GM21619 (cell line): ENCODE measurements at regions not wholly inside any gene's neighbourhood (a gene's known extent, or its start where the extent isn't known, plus 50 kb on each side); places are given as distances from the start of the nearest gene placed in this dataset.

Experiments used
- ATAC-seq: cut with Tn5 transposase; IDR thresholded peaks from one replicate; pipeline ENCODE4 v1.9.1; 2021; ENCODE audit not compliant: unreplicated experiment

GRCh38 chr5:105963696-105964255, 1707.0 kb downstream of the EFNA5 start:
- ATAC-seq, result no peak

- ATAC-seq, result no peak
Measured at GRCh38 chr5:105961572-105961971, 1709.2 kb downstream of the EFNA5 start.

DNA sequence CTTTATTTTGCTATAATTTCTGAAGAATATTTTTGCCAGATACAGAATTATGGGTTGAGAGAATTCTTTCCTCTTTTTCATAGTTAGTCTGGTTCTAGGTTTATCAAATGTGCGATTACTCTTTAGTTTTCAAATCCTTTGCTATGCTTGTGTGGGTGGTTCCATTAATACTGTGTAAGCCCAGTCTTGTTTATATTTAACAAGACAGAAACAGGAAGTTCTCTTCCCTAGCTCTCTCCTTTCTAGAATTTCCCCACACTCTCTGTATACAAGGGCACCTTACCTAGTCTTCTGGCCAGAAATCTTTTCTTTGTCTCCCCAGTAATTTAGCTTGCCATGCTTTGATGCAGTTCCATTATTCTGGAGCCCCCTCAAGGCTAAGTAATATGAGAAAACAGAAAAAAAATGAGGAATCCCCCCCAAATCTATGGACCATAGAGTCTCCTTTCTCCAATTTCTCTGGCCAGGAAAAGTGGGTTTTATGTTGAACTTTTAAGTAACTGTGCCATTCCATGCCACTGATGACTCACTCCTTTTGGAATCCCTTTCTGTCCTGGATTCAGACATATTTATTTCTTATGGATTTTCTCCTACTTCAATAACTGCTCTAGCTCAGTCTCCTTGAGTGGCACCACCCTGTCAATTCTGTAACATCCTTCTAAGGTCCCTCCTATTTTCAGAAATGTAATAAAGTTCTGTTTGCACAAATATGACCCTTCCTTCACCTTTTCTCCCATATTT, 1714.1 kb downstream of the EFNA5 start:
- ATAC-seq, result no peak

GRCh38 chr5:105954341-105954740, 1716.4 kb downstream of the EFNA5 start:
- no peak for ATAC-seq

DNA sequence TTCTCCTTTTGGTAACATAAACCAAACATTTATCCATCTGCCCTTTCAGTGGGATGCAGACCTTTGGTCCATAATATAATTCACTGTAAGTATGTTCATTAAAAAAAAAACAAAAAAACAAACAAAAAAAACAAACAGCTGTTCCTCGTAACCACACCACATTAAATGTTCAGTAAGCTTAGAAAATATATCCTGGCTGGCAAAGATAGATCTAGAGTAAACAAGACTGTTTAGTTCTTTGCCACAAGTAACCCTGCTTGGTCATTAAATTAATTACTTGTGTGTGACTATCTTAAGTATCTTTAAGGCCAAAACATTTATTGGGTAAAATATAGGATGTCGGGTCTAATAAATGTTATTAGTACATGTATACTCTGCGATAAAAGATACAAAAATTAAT, 1717.1 kb downstream of the EFNA5 start:
- no peak for ATAC-seq

DNA sequence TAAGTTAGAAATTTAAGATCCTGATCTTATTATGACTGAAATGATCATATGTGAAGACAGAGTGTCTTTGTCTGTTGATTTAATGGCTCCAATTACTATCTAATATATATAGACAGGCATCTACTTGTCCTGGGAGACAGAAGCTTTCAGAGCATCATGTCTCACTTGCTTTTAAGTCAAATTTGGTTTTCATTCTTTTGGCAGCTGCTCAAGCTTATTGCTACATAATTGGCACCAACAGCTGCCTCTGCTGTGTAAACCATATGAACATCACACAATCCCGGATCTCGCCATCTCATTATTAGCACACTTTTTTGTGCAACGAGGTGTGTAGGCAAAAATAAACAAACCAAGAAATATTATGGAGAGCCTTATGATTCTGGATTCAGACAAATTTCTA, 1717.9 kb downstream of the EFNA5 start:
- ATAC-seq, result no peak

- no peak for ATAC-seq
Measured at GRCh38 chr5:105947461-105947860, 1723.3 kb downstream of the EFNA5 start.

DNA sequence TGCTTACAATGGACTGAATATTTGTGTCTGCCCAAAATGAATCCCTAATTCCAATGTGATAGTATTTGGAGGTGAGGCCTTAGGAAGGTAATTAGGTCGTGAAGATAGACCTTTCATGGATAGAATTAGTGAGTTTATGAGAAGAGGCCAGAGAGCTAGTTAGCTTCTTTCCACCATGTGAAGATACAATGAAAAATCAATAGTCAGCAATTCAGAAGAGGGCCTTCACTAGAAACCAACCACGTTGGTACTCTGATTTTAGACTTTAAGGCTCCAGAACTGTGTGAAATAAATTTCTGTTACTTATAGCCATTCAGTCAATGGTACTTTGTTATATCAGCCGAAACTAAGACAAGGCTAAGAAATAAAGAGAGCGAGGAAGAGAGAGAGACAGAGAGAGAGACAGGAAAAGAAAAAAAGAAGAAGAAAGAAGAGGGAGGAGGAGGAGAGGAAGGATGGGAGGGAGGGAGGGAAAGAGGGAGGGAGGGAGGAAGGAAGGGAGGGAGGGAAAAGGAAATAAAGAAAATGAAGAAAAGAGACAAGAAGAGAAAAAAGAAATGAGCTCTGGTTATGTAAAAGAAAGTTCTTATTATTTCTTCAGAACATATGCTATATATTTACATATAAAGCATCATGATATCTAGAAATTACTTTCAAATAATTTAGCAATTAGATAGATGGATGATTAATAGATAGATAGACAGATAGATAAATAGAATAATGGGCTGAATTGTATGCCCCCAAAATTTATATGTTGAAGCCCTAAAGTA, 1725.3 kb downstream of the EFNA5 start:
- ATAC-seq, result no peak

GRCh38 chr5:105940181-105940580, 1730.6 kb downstream of the EFNA5 start:
- ATAC-seq, result no peak

DNA sequence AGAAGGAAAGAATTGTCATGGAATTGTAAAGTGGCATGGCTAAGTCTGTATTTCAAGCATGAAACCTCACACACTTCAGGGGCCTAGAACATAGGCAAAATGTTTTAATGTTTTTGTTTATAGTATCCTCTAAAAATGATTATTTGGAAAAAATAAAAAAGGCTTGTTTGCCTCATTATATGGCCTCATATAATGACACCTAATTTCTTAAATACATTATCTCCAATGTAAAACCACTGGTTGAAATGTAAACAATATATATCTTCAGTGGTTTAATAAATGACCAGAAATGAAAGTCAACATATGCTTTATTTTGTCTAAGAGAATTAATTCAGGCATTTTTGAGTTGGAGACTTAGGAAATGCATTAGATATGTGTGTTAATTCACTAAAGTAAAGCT, 1736.6 kb downstream of the EFNA5 start:
- ATAC-seq, result no peak

DNA sequence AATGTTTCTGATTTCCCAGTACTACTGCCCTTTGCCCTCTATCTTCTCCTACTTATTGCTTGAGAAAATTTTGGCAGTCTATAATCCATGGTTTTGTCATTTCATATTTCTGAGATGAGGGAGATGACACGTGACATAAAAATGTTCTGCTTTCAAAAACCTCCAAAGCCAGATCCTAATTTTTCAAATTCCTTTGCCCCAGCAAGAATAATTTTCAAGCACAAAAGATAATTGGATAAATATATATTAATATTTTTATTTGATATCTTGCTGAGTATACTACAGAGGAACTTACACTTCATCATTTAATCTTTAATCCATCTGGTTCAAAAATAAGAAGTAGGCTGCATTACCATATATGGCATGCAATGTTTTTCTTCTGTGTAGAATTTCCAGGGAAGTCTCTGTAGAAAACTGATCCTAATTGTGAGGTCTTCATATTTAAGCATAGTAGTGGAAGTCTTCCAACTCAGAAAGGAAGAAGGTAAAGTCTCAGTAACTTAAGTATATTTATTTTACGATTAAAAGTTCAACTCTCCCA, 1738.8 kb downstream of the EFNA5 start:
- ATAC-seq, result no peak

DNA sequence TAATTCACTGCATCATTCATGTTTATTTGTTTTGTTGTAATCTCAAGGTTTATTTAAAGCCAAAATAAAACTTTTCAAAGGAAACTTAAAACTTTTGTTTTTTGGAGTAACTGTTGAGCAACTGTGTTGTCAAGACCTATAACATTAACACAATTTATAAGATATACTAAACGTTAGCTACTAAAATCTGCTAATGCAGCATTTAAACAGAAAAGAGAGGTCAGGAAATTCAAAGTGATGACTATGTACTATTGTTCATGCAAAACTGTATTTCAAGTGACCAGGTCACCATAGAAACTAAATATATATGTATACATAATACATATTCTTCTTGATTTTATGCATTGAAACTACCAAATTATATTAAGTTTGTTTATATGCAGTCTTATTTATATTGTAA, 1740.9 kb downstream of the EFNA5 start:
- ATAC-seq, result no peak

DNA sequence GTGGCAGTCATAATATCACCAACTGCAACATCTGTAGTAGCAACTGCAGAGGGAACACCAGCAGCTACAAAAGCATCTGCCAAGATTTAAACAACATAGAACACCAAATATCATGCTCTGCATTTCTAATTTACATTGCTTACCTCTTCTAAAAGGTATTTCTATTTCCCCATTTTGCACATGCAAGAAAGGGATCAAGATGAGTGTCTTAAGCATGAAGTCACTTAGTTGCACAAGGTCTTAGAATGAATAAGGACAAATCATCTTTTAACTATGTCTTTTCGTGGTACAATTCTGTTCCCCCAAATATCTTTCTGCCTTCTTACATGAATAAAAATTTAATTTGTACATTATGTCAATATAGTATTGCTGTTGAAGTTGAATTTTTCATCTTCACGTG, 1746.4 kb downstream of the EFNA5 start:
- ATAC-seq, result no peak

GRCh38 chr5:105922574-105922973, 1748.2 kb downstream of the EFNA5 start:
- no peak for ATAC-seq

DNA sequence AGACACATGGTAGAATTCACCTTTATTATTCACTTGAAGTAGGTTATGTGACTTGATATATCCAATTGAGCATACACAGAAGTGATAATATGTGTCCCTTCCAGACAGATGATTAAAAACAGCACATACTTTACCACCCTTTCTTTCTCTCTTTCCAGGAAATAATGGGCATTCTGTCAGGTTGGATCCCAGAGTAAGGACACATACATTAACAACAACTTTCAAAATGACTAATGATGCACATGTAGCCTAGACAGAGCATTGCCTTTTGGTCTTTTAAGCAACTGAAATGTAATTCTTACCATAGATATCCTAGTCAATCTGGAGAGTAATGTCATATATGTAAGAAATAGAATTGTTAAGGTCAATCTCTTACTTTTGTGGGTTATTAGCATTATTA, 1748.7 kb downstream of the EFNA5 start:
- ATAC-seq, result no peak

- no peak for ATAC-seq
Measured at GRCh38 chr5:105917189-105917588, 1753.5 kb downstream of the EFNA5 start.

DNA sequence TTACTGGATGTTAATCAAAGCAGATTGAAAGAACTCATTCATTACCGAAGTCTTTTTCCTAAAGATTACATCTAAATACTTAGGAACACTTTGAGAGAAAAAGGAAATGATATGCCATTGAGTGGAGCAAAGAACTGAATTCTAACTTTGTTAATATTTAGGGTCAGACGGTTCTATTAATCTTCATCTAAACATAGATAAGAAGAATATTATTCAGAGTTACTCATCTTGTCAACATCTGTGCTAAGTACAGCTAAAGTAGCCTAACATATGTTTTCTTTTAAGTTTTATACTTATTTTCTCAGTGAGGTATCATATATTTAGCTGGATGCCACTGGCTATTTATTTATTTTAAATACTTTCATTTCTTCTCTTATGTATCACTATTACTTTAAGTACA, 1763.7 kb downstream of the EFNA5 start:
- ATAC-seq, result no peak

GRCh38 chr5:105905392-105905791, 1765.3 kb downstream of the EFNA5 start:
- no peak for ATAC-seq

DNA sequence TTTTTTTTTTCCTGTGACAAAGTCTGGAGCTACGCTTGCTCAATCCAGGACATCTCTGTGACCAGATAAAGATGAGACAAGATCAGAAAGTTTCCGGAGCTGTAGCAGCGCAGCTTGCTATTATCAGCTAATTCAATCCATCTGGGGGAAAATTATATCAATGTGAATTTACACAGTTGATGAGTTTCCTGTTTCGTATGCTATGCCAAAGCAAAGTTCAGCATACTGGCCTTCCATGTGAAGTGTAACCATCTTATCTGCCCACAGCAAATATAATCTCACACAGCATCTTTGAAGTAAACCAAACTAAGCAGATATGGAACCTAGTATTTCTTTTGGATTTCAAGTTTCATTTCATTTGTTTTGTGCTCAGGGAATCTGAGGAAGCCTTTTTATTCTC, 1767.7 kb downstream of the EFNA5 start:
- no peak for ATAC-seq

GRCh38 chr5:105899726-105900125, 1771.0 kb downstream of the EFNA5 start:
- ATAC-seq, result no peak

DNA sequence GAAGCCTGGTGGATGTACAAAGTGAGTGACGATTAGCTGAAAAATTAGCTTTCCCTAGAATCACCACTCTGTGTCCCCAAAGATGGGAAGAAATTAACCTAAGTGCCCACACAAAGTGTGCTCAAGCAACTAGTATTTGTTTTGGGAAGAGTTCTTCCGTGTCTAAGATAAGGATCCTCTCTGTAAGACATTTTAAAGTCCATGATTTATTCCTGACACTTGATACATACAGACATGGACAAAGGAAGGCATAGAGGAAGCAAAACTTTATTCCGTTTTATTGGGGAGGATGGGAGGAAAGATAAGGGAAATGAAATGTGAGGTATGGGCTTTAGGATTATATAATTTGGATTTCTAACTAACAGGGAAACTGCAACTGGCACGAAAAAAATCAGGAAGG, 1772.6 kb downstream of the EFNA5 start:
- ATAC-seq, result no peak

DNA sequence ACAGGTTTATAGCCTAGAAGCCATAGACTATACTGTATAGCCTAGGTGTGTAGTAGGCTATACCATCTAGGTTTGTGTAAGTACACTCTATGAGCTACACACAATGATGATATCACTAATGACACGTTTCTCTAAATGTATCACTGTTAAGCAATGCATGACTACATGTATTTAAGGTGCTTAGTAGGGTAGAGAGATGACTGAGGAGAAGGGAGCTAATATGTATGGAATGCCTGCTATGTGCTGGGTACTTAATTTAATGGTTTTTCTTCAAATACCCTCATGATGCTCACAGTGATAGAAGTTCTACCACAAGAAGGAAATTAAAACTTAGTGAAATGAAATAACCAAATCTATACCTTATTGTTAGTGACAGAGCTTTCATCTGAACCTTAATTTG, 1785.5 kb downstream of the EFNA5 start:
- ATAC-seq, result no peak
